K562 (cell line): ENCODE measurements at regions not wholly inside any gene's neighbourhood (a gene's known extent, or its start where the extent isn't known, plus 50 kb on each side); places are given as distances from the start of the nearest gene placed in this dataset.

Experiments used
- CBX5 ChIP-seq: IDR thresholded peaks from 2 replicates; pipeline ENCODE4 v1.6.1; 2014; ENCODE audit warnings: low read depth, borderline replicate concordance
- CTCF ChIP-seq, 3 experiments: IDR thresholded peaks in 2 of 3; conservative IDR thresholded peaks in 1 of 3; 2 replicates each; pipeline ENCODE4 v1.5.1; 2011 to 2012; ENCODE audit warnings: low read length in 3 of 3, mild to moderate bottlenecking in 3 of 3, control low read depth in 2 of 3, improper control_type of control experiment in 1 of 3, inconsistent platforms in 1 of 3, low read depth in 1 of 3, mixed read lengths in 1 of 3, moderate library complexity in 1 of 3; ENCODE audit not compliant: insufficient read depth in 2 of 3
- EP300 ChIP-seq: IDR thresholded peaks from 2 replicates; pipeline ENCODE4 v1.6.1; 2012; ENCODE audit warnings: low read length, improper control_type of control experiment
- EZH2 ChIP-seq: IDR thresholded peaks from 2 replicates; pipeline ENCODE4 v1.6.1; 2012; ENCODE audit warnings: low read depth, mild to moderate bottlenecking, inconsistent platforms, low read length, borderline replicate concordance
- TF ChIP-seq, protein P1 (sequence below): IDR thresholded peaks from 2 replicates; pipeline ENCODE4 v1.6.1; 2016; ENCODE audit warnings: missing genetic modification characterization, missing compliant biosample characterization
- TF ChIP-seq, protein P2 (sequence below): sonication (generic); formaldehyde crosslinking; IDR thresholded peaks from 2 replicates; pipeline ENCODE4 v1.8.1; 2023; ENCODE audit warnings: mild to moderate bottlenecking, missing genetic modification reagents, moderate library complexity

GRCh38 chr7:22949221-22949620 is 64.7 kb downstream of the HYCC1 start:
- TF ChIP-seq CBX5 = no peak
- no peak for TF ChIP-seq EP300
- TF ChIP-seq, protein P1, sequence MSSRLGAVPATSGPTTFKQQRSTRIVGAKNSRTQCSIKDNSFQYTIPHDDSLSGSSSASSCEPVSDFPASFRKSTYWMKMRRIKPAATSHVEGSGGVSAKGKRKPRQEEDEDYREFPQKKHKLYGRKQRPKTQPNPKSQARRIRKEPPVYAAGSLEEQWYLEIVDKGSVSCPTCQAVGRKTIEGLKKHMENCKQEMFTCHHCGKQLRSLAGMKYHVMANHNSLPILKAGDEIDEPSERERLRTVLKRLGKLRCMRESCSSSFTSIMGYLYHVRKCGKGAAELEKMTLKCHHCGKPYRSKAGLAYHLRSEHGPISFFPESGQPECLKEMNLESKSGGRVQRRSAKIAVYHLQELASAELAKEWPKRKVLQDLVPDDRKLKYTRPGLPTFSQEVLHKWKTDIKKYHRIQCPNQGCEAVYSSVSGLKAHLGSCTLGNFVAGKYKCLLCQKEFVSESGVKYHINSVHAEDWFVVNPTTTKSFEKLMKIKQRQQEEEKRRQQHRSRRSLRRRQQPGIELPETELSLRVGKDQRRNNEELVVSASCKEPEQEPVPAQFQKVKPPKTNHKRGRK (tag) = no peak
- no peak for TF ChIP-seq EZH2
- TF ChIP-seq, protein P2, sequence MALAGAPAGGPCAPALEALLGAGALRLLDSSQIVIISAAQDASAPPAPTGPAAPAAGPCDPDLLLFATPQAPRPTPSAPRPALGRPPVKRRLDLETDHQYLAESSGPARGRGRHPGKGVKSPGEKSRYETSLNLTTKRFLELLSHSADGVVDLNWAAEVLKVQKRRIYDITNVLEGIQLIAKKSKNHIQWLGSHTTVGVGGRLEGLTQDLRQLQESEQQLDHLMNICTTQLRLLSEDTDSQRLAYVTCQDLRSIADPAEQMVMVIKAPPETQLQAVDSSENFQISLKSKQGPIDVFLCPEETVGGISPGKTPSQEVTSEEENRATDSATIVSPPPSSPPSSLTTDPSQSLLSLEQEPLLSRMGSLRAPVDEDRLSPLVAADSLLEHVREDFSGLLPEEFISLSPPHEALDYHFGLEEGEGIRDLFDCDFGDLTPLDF (CRISPR knock-in tag) = no peak
- no peak for TF ChIP-seq CTCF (IDR thresholded peaks at IDR 0.05 in 2 of 3, conservative IDR thresholded peaks at IDR 0.05 in 1 of 3; ENCODE audit: insufficient read depth in 2 of 3, low read depth in 1 of 3, low read length in 3 of 3)
